ENCODE measurements at regions not wholly inside any gene's neighbourhood (a gene's known extent, or its start where the extent isn't known, plus 50 kb on each side); places are given as distances from the start of the nearest gene placed in this dataset.

DNA sequence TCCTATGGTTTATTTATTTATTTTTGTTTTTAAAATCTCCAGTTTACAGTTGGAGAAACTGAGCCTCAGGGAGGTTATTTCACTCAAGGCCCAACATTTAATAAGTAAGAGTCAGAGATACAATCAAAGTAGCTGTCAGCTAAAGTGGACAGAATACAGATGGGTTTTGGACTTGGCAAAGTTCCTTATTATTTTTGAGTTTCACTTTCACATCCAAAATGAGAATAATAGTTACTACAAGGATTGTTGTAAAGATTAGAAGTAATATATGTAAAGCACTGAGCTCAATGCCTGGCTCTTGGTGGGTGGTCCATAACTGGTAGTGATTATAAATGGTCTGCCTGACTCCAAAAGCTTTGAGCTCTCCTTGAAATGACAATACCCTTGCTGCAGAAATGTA lies 87.5 kb upstream of the SESN3 start:
- Histone ChIP-seq H3K4me2 (ENCODE audit: insufficient read depth, low read length) (no peak overlapping the region), H3K9ac (replicated peaks; ENCODE audit: extremely low read depth, insufficient read depth, low read length) (no peak overlapping the region), H3K4me1 (ENCODE audit: control insufficient read depth, extremely low read depth, insufficient read depth, low read length) (no peaks in the 10 kb centered on the region), H3K27me3 (ENCODE audit: control insufficient read depth in 2 of 2, insufficient read depth in 2 of 2, low read length in 2 of 2) (no peaks in the 10 kb centered on the region), H3K27ac (ENCODE audit: insufficient read depth, low read depth, low read length) (no peak overlapping the region), H2AFZ (ENCODE audit: low read depth, low read length) (no peak overlapping the region), H4K20me1 (replicated peaks; ENCODE audit: control insufficient read depth, extremely low read depth, insufficient read depth, low read length) (no peaks in the 10 kb centered on the region), H3K9me3 (replicated peaks; ENCODE audit: control insufficient read depth, insufficient read depth, low read length) (no peaks in the 10 kb centered on the region), H3K79me2 (ENCODE audit: control insufficient read depth, insufficient read depth, low read length) (no peaks in the 10 kb centered on the region), H3K9me1 (replicated peaks; ENCODE audit: control insufficient read depth, extremely low read depth, insufficient read depth, low read length) (no peaks in the 10 kb centered on the region), H3K4me3 (replicated peaks in 1 of 3; ENCODE audit: insufficient read depth in 1 of 3, low read depth in 1 of 3, low read length in 3 of 3) (no peak overlapping the region), H3K36me3 (ENCODE audit: control insufficient read depth in 2 of 2, extremely low read depth in 1 of 2, insufficient read depth in 2 of 2, low read length in 2 of 2) (no peaks in the 10 kb centered on the region)
- dilution Hi-C loops (cut with MboI; ENCODE audit: extremely low pct_ligation_motif_present, low sequenced_read_pairs) (no loop called here), intact Hi-C loops (cut with micrococcal nuclease) (no loop called here)
- BruUV-seq (replicated peaks), result no TSS peak
- CTCF ChIA-PET, result no interaction called here
- TF ChIP-seq POLR2A (IDR thresholded peaks at IDR 0.05; ENCODE audit: low read depth, low read length) (no peak), MYC (IDR thresholded peaks at IDR 0.05; ENCODE audit: low read depth, low read length) (no peak), FOS (IDR thresholded peaks at IDR 0.05; ENCODE audit: borderline replicate concordance, insufficient read depth, low read length) (no peak), JUN (IDR thresholded peaks at IDR 0.05; ENCODE audit: borderline replicate concordance, insufficient read depth, insufficient read length, low read depth) (no peak), POLR2AphosphoS5 (IDR thresholded peaks at IDR 0.05; ENCODE audit: insufficient read depth, low read depth, low read length) (no peak), GATA2 (IDR thresholded peaks at IDR 0.05; ENCODE audit: insufficient read depth, insufficient read length, low read depth, low read length) (no peak), EZH2 (IDR thresholded peaks at IDR 0.05; ENCODE audit: borderline replicate concordance, low read depth, low read length, severe bottlenecking) (no peak)
- TF ChIP-seq, protein P1, sequence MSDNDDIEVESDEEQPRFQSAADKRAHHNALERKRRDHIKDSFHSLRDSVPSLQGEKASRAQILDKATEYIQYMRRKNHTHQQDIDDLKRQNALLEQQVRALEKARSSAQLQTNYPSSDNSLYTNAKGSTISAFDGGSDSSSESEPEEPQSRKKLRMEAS (IDR thresholded peaks at IDR 0.05; ENCODE audit: insufficient read depth, insufficient read length), result no peak
- TF ChIP-seq, protein P2, sequence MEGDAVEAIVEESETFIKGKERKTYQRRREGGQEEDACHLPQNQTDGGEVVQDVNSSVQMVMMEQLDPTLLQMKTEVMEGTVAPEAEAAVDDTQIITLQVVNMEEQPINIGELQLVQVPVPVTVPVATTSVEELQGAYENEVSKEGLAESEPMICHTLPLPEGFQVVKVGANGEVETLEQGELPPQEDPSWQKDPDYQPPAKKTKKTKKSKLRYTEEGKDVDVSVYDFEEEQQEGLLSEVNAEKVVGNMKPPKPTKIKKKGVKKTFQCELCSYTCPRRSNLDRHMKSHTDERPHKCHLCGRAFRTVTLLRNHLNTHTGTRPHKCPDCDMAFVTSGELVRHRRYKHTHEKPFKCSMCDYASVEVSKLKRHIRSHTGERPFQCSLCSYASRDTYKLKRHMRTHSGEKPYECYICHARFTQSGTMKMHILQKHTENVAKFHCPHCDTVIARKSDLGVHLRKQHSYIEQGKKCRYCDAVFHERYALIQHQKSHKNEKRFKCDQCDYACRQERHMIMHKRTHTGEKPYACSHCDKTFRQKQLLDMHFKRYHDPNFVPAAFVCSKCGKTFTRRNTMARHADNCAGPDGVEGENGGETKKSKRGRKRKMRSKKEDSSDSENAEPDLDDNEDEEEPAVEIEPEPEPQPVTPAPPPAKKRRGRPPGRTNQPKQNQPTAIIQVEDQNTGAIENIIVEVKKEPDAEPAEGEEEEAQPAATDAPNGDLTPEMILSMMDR (IDR thresholded peaks at IDR 0.05; ENCODE audit: extremely low read depth in 1 of 2, insufficient read depth in 1 of 2, low read depth in 1 of 2, low read length in 2 of 2), result no peak
- FAIRE-seq (no peak), DNase-seq (ENCODE audit: low read depth, low spot score) (no peak)
- POLR2A ChIA-PET, result no interaction called here

Measured in endothelial cell of umbilical vein (primary cell).